ENCODE measurements at regions not wholly inside any gene's neighbourhood (a gene's known extent, or its start where the extent isn't known, plus 50 kb on each side); places are given as distances from the start of the nearest gene placed in this dataset.

- TF ChIP-seq CTCF (conservative IDR thresholded peaks at IDR 0.05; ENCODE audit: low read depth, low read length) (no peak), EZH2 (IDR thresholded peaks at IDR 0.05; ENCODE audit: borderline replicate concordance, low read depth, low read length, poor library complexity, severe bottlenecking) (no peak)
These were observed 54.9 kb upstream of the HS6ST1 start for GRCh38 chr2:128373451-128374000.

Measured in A673 (cell line).